Left renal cortex interstitium (tissue), 4 donors: ENCODE measurements at regions not wholly inside any gene's neighbourhood (a gene's known extent, or its start where the extent isn't known, plus 50 kb on each side); places are given as distances from the start of the nearest gene placed in this dataset.

Experiments
- DNase-seq, 4 donors: peaks; one replicate each; pipeline ENCODE4 v3.0.0-alpha.2; 2013; ENCODE audit warnings: low read depth in 4 of 4, low spot score in 2 of 4, missing footprints in 1 of 4

DNA sequence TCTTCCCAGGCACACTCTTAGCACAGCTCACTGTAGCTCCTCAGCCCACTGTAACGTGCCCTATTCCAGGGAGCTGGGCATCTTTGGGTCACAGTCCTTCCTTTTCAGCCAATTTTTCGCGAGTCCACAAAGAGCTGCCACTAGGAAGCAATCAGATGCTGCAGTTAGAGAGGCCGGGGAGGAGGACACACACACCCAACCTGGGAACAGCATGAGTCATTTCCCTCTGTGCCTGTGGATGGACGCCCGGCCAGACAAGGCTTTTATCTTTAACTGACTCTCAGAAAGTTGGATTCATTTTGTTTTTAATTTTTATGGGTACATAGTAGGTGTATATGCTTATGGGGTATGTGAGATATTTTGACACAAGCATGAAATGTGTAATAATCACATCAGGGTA is 918.6 kb downstream of the UQCRFS1 start:
- no peak for DNase-seq

DNA sequence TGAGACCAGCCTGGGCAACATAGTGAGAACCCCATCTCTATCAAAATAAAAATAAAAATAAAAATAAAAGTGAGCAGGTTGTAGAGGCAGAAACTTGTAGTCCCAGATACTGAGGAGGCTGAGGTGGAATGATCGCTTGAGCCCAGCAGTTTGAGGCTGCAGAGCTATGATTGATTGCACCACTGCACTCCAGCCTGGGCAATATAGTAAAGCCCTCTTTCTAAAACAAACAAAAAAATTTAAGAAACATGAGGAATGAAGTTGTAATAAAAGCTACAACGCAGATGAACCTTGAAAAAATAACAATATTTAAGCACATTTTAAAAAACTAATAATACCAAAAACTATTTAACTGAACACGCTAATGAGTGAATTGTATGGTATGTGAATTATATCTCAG is 919.3 kb downstream of the UQCRFS1 start:
- DNase-seq, result no peak

DNA sequence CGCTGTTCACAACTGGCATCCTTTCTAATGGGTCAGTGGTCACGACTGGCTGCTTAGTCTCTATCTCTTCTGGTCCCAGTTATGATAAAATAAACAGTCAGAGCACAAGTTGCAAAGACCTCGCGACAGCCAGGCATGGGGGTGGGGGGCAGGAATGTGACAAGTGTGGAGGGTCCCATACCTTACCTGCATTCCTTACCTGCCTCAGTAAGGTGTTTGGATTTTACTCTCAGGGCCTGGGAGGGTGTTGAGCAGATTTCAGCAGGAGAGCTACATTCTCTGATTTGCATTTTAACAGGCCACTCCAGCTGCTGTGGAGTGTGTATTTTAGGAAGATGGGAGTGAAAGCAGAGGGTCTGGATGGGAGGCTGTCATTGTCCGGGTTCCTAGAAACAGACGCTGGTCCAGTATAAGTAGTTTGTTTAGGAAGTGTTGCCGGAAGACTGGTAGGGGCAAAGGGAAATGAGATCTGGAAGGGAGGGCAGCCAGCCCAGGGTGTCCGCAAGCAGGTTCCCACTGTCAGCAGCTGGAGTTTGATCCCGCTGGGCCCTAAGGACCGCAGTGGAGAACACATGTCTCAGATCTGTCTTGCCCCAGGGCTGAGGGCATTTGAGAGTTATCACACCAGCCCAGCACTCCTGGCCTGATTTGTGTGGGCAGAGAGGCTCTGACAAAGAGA is 920.0 kb downstream of the UQCRFS1 start:
- DNase-seq, result peak in 1 of 4 donors; percentile 17

DNA sequence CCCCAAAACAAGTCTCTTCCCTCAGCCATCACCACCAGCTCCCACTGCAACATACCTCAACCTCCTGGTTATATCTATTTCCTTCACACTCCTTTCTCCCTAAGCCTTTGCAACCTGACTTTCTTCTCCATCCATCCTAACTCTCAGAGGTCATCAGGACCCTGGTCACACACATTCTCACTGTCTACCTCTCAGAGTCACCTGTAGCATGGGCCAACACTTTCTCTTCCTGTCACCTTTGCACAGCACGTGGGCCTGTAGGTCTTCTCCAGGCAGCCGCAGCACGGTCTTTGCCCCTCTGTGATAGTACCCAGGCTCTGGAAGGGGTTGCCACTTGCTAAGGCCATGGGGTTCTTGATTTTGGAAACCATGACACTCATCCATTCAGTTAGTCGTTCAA is 921.1 kb downstream of the UQCRFS1 start:
- DNase-seq, result no peak

DNA sequence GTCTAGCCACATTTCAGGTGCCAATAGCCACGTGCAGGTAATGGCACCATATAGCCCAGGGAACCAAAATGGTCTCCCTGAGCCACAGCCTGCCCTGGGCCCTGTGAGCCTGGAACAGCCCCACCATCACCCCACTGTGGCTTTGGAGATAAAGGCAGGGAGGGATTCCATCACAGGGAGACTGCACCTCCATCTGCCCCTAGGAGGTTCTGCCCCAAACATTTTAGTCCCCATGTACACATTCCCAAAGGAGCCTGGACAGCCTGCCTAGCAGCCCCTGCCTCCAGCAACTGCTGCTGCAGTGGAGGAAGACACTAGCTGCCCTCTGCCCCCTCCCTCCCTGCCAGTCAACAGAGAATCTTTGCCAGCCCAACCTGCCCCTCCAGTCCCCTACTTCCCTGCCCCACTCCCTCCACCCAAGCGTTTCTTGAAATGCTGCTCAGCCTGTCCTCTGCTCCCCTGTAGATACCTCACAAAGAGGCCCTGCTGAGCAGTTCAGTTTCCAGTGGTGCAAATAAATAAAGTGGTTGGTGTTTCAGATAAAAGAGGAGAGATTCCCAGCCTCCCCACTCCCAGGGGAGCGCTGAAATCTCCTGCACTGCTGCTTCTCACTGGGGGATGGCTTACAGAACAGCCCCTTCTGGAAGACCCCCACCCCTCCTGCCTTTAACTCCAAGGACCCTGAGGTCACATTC is 921.8 kb downstream of the UQCRFS1 start:
- no peak for DNase-seq

DNA sequence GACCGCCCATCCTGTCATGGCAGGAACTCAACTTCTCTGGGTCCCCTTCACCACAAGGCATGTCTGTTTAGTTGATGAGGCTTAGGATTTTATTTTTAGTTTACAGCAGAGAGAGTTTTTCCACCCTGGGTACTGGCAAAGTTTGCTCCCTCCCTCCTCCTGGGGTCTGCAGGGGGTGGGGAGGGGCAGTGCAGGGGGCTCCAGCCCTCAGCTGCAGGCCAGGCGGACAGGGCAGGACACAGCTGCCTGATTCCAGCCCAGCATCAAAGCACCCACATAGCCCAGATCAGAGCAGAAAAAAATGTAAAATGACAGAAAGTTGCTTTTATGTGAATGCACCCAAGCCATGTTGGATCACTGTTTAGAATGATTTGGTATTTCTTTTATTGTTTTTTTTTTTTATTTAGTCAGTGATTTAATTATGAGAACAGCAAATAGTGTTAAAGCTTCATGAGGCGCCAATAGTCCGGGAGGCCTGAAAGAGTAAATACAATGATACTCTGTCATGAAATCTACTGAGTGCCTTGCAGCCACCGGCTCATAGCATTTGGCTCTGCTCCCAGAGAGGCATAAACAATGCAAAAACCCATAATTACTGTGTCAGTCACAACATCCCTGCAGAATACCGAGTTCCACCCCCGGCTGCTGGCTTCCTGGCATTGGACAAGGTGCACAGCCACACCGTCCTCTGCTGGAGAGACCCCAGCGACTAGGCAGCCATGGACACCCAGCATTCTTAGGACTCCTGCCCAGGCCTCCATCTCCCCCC is 923.5 kb downstream of the UQCRFS1 start:
- peak in 1 of 4 donors; percentile 69 for DNase-seq

DNA sequence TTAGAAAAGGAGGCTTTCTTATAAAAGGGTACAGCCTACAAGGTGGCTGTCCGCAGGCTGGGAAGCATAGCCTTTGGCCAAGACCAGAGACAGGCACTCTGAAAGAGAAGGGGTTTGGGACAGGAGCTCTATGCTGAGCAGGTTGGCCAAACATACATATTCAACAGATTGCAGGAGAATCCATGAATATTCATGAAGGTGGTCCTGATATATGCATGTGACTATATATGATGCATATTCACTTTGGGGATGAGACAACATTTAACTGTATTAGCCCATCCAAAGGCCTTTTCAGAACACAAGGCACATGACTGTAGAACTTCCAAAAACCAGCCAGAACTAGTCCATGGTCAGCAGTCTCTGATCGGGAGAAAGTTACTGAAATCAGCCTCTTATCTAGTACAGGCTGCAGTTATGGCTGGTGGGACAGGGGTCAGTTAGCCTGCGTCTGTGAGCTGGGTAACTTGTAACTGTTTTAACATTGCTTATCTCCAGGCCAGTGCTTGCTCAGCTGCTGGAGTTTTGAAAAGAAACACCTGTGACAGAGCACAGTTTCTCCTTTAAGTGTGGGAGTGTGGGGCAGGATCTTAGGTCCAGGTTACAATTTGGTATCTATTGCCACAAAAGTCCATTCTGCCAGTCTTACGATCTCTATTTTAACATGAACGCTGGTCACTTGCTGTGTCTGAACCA is 924.2 kb downstream of the UQCRFS1 start:
- DNase-seq, result peak in 1 of 4 donors; percentile 37

DNA sequence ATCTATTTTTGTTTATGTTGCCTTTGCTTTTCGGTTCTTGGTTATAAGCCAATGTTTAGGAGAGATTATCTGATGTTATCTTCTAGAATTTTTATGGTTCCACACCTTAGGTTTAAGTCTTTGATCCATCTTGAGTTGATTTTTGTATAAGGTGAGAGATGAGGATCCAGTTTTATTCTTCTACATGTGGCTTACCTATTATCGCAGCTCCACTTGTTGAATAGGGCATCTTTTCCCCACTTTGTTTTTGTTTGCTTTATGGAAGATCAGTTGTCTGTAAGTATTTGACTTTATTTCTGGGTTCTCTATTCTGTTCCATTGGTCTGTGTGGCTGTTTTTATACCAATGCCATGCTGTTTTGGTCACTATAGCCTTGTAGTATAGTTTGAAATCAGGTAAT is 927.0 kb downstream of the UQCRFS1 start:
- no peak for DNase-seq

DNA sequence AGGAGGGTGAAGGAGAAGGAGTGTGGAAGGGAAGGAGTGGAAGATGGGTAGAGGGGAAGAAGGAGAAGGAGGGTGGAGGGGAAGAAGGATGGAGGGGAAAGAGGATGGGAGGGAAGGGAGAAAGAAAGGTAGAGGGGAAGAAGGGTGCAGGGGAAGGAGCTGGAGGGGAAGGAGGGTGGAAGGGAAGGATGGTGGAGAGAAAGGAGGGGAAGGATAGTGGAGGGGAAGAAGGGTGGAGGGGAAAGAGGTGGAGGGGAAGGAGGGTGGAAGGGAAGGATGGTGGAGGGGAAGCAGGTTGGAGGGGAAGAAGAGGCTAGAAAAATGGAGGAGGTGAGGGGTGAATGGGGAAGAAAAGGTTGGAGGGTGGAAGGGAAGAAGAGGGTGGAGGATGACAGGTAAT is 927.9 kb downstream of the UQCRFS1 start:
- no peak for DNase-seq

DNA sequence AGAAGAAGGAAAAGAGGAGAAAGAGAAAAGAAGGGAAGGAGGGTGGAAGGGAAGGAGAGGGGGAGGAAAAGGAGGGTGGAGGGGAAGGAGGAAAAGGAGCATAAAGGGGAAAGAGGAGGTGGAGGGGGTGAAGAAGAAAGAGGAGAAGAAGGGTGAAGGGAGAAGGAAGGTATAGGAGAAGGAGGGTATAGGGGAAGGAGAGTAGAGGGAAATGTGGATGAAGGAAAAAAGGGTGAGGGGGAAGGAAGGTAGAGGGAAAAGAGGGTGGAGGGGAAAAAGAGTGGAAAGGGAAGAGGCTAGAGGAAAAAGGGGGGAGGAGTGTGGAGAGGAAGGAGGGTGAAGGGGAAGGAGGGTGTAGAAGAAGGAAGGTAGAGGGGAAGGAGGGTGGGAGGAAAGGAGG is 928.6 kb downstream of the UQCRFS1 start:
- DNase-seq, result no peak

DNA sequence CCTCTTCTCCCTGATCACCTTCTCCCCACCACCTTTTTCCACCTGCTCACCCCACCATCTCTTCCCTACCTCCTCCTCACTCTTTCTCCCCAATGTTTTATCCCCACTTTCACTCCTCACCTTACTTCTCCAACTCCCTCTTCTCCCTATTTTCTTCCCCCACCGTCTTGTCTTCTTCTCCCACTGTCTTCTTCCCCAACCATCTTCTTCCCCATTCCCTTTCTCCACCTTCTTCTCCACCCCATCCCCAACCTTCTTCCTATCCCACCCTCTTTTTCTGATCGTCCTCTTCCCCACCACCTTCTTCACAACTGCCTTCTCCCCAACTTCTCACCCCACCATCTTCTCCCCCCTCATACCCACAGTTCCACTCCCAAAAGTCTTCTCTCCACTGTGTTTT is 929.4 kb downstream of the UQCRFS1 start:
- no peak for DNase-seq

DNA sequence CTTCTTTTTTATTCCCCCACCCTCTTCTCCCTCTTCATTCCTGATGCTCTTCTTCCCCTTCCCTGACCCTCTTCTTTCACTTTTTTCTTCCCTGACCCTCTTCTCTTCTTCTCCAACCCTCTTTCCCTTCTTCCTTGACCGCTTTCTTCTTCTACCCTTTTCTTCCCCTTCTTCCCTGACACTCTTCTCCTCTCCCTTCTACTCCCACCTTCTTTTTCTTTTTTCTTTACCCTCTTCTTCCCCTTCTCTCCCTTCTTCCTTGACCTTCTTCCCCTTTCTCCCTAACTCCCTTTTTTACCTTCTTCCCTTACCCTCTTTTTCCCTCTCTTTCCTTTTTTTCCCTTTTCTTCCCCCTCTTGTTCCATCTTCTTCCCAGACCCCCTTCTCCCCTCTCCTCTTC is 931.3 kb downstream of the UQCRFS1 start:
- no peak for DNase-seq

DNA sequence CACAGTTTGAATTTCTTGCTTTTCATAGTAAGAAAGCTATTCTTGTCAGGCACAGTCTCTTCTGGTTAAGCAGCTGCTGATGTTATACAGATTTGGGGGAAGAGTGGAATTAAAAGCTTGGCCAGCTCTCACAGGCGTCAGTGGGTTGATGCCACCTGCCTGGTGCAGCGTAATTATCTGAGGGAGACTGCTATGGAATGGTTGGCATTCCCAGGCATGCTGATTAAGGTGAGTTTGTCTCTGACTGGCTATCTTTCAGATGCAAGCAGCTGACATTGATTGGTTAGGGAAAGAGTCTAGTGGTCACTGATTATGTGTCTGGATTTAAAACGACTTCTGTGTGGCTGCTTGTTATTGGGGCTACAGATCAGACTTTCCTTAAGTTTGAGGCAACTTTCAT is 948.4 kb downstream of the UQCRFS1 start:
- DNase-seq, result no peak

DNA sequence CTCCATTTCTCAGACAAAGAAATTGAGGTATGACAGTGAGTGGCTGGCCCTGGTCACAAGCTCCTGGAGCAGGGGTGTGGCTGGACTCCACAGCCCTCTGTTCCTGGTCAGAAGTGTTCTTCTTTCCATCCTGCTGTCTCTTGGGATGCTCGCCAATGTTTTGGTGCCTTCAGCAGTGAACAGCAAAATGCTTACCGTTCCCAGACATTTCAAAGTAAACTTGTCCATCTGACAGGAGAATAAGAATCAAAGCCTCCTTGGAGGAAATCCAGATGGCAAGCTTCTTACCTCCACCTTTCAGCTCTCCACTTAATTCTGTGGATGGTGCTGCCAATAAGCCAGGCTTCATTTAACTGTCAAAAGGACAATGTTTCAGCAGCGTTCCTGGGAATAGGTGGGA is 954.1 kb downstream of the UQCRFS1 start:
- no peak for DNase-seq

DNA sequence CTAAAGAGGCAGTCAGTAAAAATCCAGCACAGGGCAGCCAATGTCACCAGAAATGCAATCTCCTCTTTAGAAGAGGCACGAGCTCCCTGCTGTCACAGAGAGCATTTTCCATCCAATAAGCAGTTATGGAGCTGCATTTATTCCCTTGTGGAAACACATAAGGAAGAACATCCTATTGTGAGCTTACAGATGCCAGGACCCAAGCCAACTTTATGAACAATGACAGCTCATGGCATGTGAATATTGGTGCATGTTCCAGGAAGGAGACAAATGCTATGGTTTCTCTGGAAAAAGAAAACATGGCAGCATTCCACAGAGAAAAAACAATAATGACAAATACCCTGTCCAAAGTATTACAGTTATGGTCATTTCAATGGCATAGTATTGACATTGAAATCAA is 955.6 kb downstream of the UQCRFS1 start:
- DNase-seq, result no peak

DNA sequence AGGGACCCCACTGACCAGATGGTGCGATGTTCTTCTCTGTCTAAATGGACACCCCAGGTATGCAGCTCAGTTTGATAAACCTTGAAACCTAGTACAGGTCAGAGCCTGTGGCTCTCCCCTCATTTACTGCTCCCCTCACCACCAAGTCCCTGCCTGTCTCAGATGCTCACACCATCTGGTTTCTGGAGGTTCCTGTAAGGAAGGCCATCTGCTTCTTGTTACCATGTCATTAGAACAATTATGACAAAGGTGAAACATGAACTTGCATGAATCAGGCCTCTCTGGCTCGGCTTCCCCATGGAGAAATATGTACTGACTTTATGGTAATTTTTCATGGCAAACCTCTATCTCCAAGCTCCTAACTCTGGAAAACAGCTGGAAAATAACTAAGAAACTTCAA is 965.7 kb downstream of the UQCRFS1 start:
- DNase-seq, result no peak

DNA sequence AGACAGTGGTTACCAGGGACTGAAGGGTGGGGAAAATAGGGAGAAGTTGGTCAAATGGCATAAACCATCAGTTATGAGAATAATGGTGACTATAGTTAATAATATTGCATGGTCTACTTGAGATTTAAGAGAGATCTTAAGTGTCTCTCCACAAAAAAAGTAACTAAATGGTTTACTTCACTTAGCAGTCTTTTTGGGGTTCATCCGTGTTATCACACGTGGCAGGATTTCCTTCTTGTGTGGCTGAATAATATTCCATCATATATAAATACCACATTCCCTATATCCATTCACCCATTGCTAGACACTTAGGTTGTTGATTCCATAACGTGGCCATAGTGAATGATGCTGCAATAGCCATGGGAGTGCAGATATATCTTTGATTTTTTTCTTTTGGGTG is 967.0 kb downstream of the UQCRFS1 start:
- DNase-seq, result no peak

DNA sequence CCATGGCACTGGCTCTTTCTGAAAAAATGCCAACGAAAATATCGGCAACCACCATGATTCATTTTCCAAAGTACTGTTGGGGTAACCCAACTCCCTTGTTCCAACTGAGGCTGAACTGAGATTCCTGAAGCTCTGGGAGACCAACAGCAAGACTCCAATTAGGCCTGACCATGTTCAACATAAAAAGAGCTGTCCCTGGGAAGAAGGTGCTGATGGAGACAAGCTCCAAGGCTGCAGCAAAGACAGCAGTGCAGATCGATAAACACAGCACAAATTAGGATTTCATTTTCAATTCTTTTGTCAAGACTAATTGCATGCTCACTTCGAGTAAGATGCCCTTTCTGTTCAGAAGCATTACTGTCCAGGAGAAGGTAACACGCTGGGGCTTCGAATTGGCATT is 968.0 kb downstream of the UQCRFS1 start:
- DNase-seq, result no peak

DNA sequence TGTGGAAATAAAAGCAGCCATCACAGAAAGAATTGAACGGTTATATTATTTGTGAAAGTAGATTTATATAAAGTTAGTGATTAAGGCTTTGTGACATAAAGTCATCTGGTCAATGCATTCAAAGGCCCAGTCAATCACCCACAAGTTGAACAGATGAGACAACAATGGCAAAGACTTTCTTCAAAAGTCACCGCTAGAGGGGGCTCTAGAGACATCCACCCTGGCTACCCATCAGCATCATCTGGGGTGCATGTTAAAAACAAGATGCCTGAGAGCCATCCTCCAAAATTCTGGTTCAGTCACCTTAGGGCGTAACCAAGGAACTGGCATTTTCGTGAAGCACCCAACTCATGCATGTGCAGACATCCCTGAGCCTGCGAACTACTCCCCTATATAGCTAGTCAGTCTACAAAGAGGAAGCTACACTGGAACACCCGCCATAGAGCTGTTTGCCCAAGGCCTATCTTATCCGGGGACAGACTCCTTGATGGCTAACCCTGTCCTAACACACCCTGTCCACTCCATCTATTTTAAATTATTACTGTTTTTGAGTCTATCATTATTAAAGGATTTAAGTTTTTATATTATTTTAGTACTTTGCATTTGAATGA is 970.5 kb downstream of the UQCRFS1 start:
- DNase-seq, result peak in 1 of 4 donors; percentile 16

DNA sequence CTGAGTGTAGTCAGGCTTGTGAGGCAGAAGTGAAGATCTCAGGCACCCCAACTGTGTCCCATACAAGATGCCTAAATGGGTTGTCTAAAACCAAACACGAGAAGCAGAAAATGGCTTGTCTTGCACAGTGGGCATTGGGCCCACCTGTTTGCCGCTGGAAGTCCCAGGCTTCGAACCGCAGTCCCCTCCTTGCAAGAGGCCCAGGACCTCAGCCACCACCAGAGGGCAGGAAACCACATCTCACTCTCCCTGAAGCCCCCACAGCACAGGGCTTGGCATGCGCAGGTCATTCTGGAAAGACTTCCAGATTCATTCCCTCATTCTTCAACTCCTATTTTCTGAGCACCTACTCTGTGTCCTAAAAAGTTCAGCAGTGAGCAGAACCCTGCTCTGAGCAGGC is 973.7 kb downstream of the UQCRFS1 start:
- no peak for DNase-seq
